Thyroid gland (tissue), 4 donors: ENCODE measurements at regions not wholly inside any gene's neighbourhood (a gene's known extent, or its start where the extent isn't known, plus 50 kb on each side); places are given as distances from the start of the nearest gene placed in this dataset.

ENCODE experiments used
- POLR2A ChIP-seq, 2 donors: fragments of 450-650 bp; IDR thresholded peaks; one replicate each; pipeline ENCODE4 v1.6.1; 2017; ENCODE audit warnings: antibody characterized with exemption in 2 of 2, mild to moderate bottlenecking in 2 of 2, moderate library complexity in 1 of 2
- TF ChIP-seq, protein P1 (sequence below), 6 experiments: fragments of 200-600 bp in 3 of 6; fragments of 450-650 bp in 3 of 6; sonication (generic) in 3 of 6; IDR thresholded peaks; one replicate each; pipeline ENCODE4 v1.5.1; 2016 to 2019; ENCODE audit warnings: antibody characterized with exemption in 6 of 6, mild to moderate bottlenecking in 2 of 6, inconsistent platforms in 1 of 6, moderate library complexity in 1 of 6

DNA sequence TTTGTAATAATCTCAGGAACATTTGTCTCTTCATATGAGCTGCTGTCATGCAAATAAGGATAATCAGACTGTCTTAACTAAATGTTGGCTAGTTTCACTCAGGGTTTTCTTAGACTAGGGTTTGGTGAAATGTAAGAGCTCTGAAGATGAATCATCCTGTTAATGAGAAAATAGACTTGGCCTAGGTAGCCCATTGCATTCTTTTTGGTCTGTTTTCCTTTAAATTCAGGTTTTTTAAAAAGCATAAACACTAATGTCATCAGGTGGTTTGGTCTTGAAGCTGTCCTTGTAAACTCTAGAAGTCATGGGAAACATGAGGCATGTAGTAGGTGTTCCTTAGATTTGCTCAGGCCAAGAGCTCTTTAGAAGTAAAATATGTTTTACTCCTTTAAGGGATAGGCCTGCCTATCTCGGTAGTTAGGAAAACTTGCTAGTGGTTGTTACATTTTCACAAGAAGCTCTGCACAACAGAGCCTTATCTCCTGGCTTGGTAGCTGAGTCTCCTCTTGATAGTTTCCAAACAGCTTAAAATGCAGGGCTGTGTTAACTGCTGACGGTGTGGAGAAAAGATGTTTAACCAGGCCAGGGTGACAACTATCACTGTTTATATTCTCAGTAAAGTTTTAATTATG is 62.0 kb upstream of the C1QTNF9B start:
- TF ChIP-seq, protein P1, sequence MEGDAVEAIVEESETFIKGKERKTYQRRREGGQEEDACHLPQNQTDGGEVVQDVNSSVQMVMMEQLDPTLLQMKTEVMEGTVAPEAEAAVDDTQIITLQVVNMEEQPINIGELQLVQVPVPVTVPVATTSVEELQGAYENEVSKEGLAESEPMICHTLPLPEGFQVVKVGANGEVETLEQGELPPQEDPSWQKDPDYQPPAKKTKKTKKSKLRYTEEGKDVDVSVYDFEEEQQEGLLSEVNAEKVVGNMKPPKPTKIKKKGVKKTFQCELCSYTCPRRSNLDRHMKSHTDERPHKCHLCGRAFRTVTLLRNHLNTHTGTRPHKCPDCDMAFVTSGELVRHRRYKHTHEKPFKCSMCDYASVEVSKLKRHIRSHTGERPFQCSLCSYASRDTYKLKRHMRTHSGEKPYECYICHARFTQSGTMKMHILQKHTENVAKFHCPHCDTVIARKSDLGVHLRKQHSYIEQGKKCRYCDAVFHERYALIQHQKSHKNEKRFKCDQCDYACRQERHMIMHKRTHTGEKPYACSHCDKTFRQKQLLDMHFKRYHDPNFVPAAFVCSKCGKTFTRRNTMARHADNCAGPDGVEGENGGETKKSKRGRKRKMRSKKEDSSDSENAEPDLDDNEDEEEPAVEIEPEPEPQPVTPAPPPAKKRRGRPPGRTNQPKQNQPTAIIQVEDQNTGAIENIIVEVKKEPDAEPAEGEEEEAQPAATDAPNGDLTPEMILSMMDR (IDR thresholded peaks at IDR 0.05) = no peak
- no peak for TF ChIP-seq POLR2A (IDR thresholded peaks at IDR 0.05)
